Motor neuron (in vitro differentiated cells): ENCODE measurements at regions not wholly inside any gene's neighbourhood (a gene's known extent, or its start where the extent isn't known, plus 50 kb on each side); places are given as distances from the start of the nearest gene placed in this dataset.

Experiments
- ATAC-seq, 8 experiments: fragments of 200-7000 bp; cut with Tn5 transposase; replicated peaks in 6 of 8; 2 replicates each; pipeline ENCODE4 v1.8.0; 2021; ENCODE audit warnings: mild to moderate bottlenecking in 8 of 8, moderate library complexity in 8 of 8
- H3K27ac ChIP-seq, 2 donors: fragments of 250-450 bp; sonication (Bioruptor Pico); 2 replicates each; pipeline ENCODE4 v1.9.0; 2021; ENCODE audit warnings: antibody characterized with exemption in 2 of 2, mild to moderate bottlenecking in 2 of 2, moderate library complexity in 1 of 2
- H3K4me1 ChIP-seq, 2 donors: fragments of 250-450 bp; sonication (Bioruptor Pico); replicated peaks in 1 of 2; 2 replicates each; pipeline ENCODE4 v1.6.1; 2021; ENCODE audit warnings: antibody characterized with exemption in 2 of 2, mild to moderate bottlenecking in 2 of 2, moderate library complexity in 1 of 2
- H3K4me3 ChIP-seq, 5 donors: fragments of 250-450 bp; sonication (Bioruptor Pico); 2 replicates each; pipeline ENCODE4 v1.9.0; 2021; ENCODE audit warnings: antibody characterized with exemption in 5 of 5, mild to moderate bottlenecking in 5 of 5, moderate library complexity in 4 of 5
- WGBS, 10 experiments: fragments of 450-650 bp; shearing (Covaris generic); methylation state at CpG; one replicate each; pipeline ENCODE4 v1.0.0; 2022; 5-methylcytosine and 5-hydroxymethylcytosine counted together
- in situ Hi-C, 9 experiments: fragments of 400-800 bp; cut with MboI; loops; one replicate each; pipeline ENCODE4 v1.15.0; 2021; ENCODE audit warnings: low sequenced_read_pairs in 9 of 9, low pct_unique_long_range_greater_than_20kb in 2 of 9; ENCODE audit not compliant: unreplicated experiment in 9 of 9

- no peak for ATAC-seq
- H3K4me1 ChIP-seq = peaks cover 2 to 14% of the 10 kb centered on the region in 2 donors
- no peak overlapping the region for H3K4me3 ChIP-seq
- H3K27ac ChIP-seq = no peak overlapping the region
- in situ Hi-C loops = no loop called here
- 80 to 100% (median 91%) methylated on average over 2 to 22 of the region's 55 CpGs; no CpG with 5 or more reads in 2 of the 10 experiments for WGBS, 10 experiments
Observed at GRCh38 chr21:43298546-43299440, 128.1 kb downstream of the SIK1 start.

GRCh38 chr21:43297989-43298388 lies 128.9 kb downstream of the SIK1 start:
- 17 to 100% methylated on average over 1 to 3 of the region's 11 CpGs; no CpG with 5 or more reads in 8 of the 10 experiments for WGBS, 10 experiments
- in situ Hi-C loops = no loop called here
- Histone ChIP-seq H3K27ac (no peak overlapping the region), H3K4me1 (peaks cover 2 to 8% of the 10 kb centered on the region in 2 donors), H3K4me3 (no peak overlapping the region)
- ATAC-seq = no peak

GRCh38 chr21:43297391-43297981 lies 128.7 kb downstream of the CRYAA start:
- Histone ChIP-seq H3K27ac (no peak overlapping the region), H3K4me3 (no peak overlapping the region), H3K4me1 (peaks cover 2 to 8% of the 10 kb centered on the region in 2 donors)
- WGBS, 10 experiments = 30 to 100% (median 80%) methylated on average over 1 to 6 of the region's 18 CpGs; no CpG with 5 or more reads in 4 of the 10 experiments
- in situ Hi-C loops = no loop called here
- ATAC-seq = no peak

- ATAC-seq = peak in 3 of 8 experiments; percentile 39 to 56 (median 54)
- Histone ChIP-seq H3K27ac (no peak overlapping the region), H3K4me1 (peaks cover 2 to 5% of the 10 kb centered on the region in 2 donors), H3K4me3 (no peak overlapping the region)
- in situ Hi-C loops = no loop called here
- 25 to 73% (median 54%) methylated on average over 3 to 13 of the region's 14 CpGs for WGBS, 10 experiments
Observed at GRCh38 chr21:43295066-43295958, 126.5 kb downstream of the CRYAA start.

- H3K4me1 ChIP-seq = peaks cover 2 to 5% of the 10 kb centered on the region in 2 donors
- in situ Hi-C loops = no loop called here
- ATAC-seq = no peak
- H3K4me3 ChIP-seq = no peak overlapping the region
- 23 to 100% (median 79%) methylated on average over 1 to 12 of the region's 14 CpGs; no CpG with 5 or more reads in 1 of the 10 experiments for WGBS, 10 experiments
- H3K27ac ChIP-seq = no peak overlapping the region
Observed at GRCh38 chr21:43294194-43294902, 125.5 kb downstream of the CRYAA start.

GRCh38 chr21:43292866-43293142 lies 124.0 kb downstream of the CRYAA start:
- in situ Hi-C loops = no loop called here
- H3K4me3 ChIP-seq = no peak overlapping the region
- no peak overlapping the region for H3K27ac ChIP-seq
- peaks cover 5% of the 10 kb centered on the region in 2 donors for H3K4me1 ChIP-seq
- WGBS, 10 experiments = no CpG with 5 or more reads among the region's 2 CpGs
- ATAC-seq = no peak

GRCh38 chr21:43292041-43292865 lies 123.4 kb downstream of the CRYAA start:
- no peak overlapping the region for H3K4me3 ChIP-seq
- H3K27ac ChIP-seq = no peak overlapping the region
- peaks cover 5% of the 10 kb centered on the region in 2 donors for H3K4me1 ChIP-seq
- in situ Hi-C loops = no loop called here
- ATAC-seq = no peak
- 33 to 90% (median 82%) methylated on average over 3 to 15 of the region's 23 CpGs; no CpG with 5 or more reads in 5 of the 10 experiments for WGBS, 10 experiments

GRCh38 chr21:43291347-43291950 lies 122.6 kb downstream of the CRYAA start:
- Histone ChIP-seq H3K27ac (no peak overlapping the region), H3K4me1 (peaks cover 5% of the 10 kb centered on the region in 2 donors), H3K4me3 (no peak overlapping the region)
- in situ Hi-C loops = no loop called here
- WGBS, 10 experiments = 7 to 100% (median 80%) methylated on average over 1 to 6 of the region's 14 CpGs; no CpG with 5 or more reads in 4 of the 10 experiments
- no peak for ATAC-seq

- no peak overlapping the region for H3K27ac ChIP-seq
- 19 to 93% (median 55%) methylated on average over 2 to 13 of the region's 36 CpGs; no CpG with 5 or more reads in 4 of the 10 experiments for WGBS, 10 experiments
- H3K4me1 ChIP-seq = peaks cover 5% of the 10 kb centered on the region in 2 donors
- in situ Hi-C loops = no loop called here
- no peak overlapping the region for H3K4me3 ChIP-seq
- peak in 3 of 8 experiments; percentile 10 to 27 (median 22) for ATAC-seq
Observed at GRCh38 chr21:43290421-43291346, 121.9 kb downstream of the CRYAA start.

GRCh38 chr21:43289966-43290365 lies 121.2 kb downstream of the CRYAA start:
- no peak for ATAC-seq
- WGBS, 10 experiments = 40 to 90% (median 83%) methylated on average over 1 to 4 of the region's 6 CpGs; no CpG with 5 or more reads in 5 of the 10 experiments
- in situ Hi-C loops = no loop called here
- H3K4me3 ChIP-seq = no peak overlapping the region
- peaks cover 2 to 4% of the 10 kb centered on the region in 2 donors for H3K4me1 ChIP-seq
- H3K27ac ChIP-seq = no peak overlapping the region

GRCh38 chr21:43289442-43289841 lies 120.6 kb downstream of the CRYAA start:
- in situ Hi-C loops = no loop called here
- no peak for ATAC-seq
- peaks cover 0 to 3% of the 10 kb centered on the region in 2 donors for H3K4me1 ChIP-seq
- no peak overlapping the region for H3K4me3 ChIP-seq
- H3K27ac ChIP-seq = no peak overlapping the region
- 60 to 100% (median 63%) methylated on average over 1 of the region's 2 CpGs; no CpG with 5 or more reads in 6 of the 10 experiments for WGBS, 10 experiments
